OCI-LY1 (cell line): ENCODE measurements at regions not wholly inside any gene's neighbourhood (a gene's known extent, or its start where the extent isn't known, plus 50 kb on each side); places are given as distances from the start of the nearest gene placed in this dataset.

Experiments
- H2AFZ ChIP-seq: fragments of 200-600 bp; sonication (generic), shearing (Covaris generic); 2 replicates; pipeline ENCODE4 v1.6.0; 2014; ENCODE audit warnings: antibody characterized with exemption, mild to moderate bottlenecking, low read length
- H3F3A ChIP-seq: fragments of 200-600 bp; sonication (generic), shearing (Covaris generic); 2 replicates; pipeline ENCODE4 v1.6.0; 2014; ENCODE audit warnings: mild to moderate bottlenecking, antibody characterized with exemption, low read length, moderate library complexity; ENCODE audit not compliant: insufficient read depth
- H3K27ac ChIP-seq: fragments of 200-600 bp; sonication (generic); 2 replicates; pipeline ENCODE4 v1.5.1; 2014; ENCODE audit warnings: low read length, mixed run types, mild to moderate bottlenecking, low read depth; ENCODE audit not compliant: poor library complexity, severe bottlenecking
- H3K27me3 ChIP-seq: fragments of 200-600 bp; sonication (generic); 2 replicates; pipeline ENCODE4 v1.6.0; 2014; ENCODE audit warnings: antibody characterized with exemption, mild to moderate bottlenecking, low read length, moderate library complexity; ENCODE audit not compliant: insufficient read depth
- H3K36me3 ChIP-seq: fragments of 200-600 bp; sonication (generic); 2 replicates; pipeline ENCODE4 v1.6.1; 2014; ENCODE audit warnings: mild to moderate bottlenecking, antibody characterized with exemption, low read length, moderate library complexity, mixed read lengths; ENCODE audit not compliant: insufficient read depth
- H3K4me1 ChIP-seq: fragments of 200-600 bp; sonication (generic); 2 replicates; pipeline ENCODE4 v1.5.1; 2014; ENCODE audit warnings: mild to moderate bottlenecking, low read length, moderate library complexity; ENCODE audit not compliant: insufficient read depth, severe bottlenecking
- H3K4me2 ChIP-seq: fragments of 200-600 bp; sonication (generic), shearing (Covaris generic); 2 replicates; pipeline ENCODE4 v1.6.1; 2014; ENCODE audit warnings: low read length
- H3K4me3 ChIP-seq: fragments of 200-600 bp; sonication (generic); 2 replicates; pipeline ENCODE4 v1.5.1; 2014; ENCODE audit warnings: low read length, low read depth, mild to moderate bottlenecking, mixed read lengths; ENCODE audit not compliant: poor library complexity, severe bottlenecking
- H3K79me2 ChIP-seq: fragments of 200-600 bp; shearing (Covaris generic); 2 replicates; pipeline ENCODE4 v1.6.1; 2016; ENCODE audit warnings: mixed run types, low read length, mixed read lengths; ENCODE audit not compliant: insufficient read depth
- H3K9ac ChIP-seq: fragments of 200-600 bp; sonication (generic), shearing (Covaris generic); 2 replicates; pipeline ENCODE4 v1.6.1; 2014; ENCODE audit warnings: mild to moderate bottlenecking, low read length, mixed read lengths
- H3K9me2 ChIP-seq: fragments of 200-600 bp; sonication (generic), shearing (Covaris generic); 2 replicates; pipeline ENCODE4 v1.6.1; 2014; ENCODE audit warnings: low read depth, mild to moderate bottlenecking, low read length, mixed read lengths
- H3K9me3 ChIP-seq: fragments of 200-600 bp; shearing (Covaris generic); 2 replicates; pipeline ENCODE4 v1.6.1; 2014; ENCODE audit warnings: low read length, mixed read lengths
- H4K20me1 ChIP-seq: fragments of 200-600 bp; sonication (generic), shearing (Covaris generic); 2 replicates; pipeline ENCODE4 v1.6.0; 2016; ENCODE audit warnings: mild to moderate bottlenecking, low read length; ENCODE audit not compliant: insufficient read depth
- EZH2 ChIP-seq: fragments of 200-600 bp; sonication (generic), shearing (Covaris generic); IDR thresholded peaks from 2 replicates; pipeline ENCODE4 v1.8.0; 2017; ENCODE audit warnings: borderline replicate concordance, mixed run types, mild to moderate bottlenecking, antibody characterized with exemption, low read length, moderate library complexity, mixed read lengths
- TF ChIP-seq, protein P1 (sequence below): fragments of 200-600 bp; sonication (generic), shearing (Covaris generic); IDR thresholded peaks from 2 replicates; pipeline ENCODE4 v1.5.1; 2017; ENCODE audit warnings: mild to moderate bottlenecking, antibody characterized with exemption, low read length, moderate library complexity, mixed read lengths

DNA sequence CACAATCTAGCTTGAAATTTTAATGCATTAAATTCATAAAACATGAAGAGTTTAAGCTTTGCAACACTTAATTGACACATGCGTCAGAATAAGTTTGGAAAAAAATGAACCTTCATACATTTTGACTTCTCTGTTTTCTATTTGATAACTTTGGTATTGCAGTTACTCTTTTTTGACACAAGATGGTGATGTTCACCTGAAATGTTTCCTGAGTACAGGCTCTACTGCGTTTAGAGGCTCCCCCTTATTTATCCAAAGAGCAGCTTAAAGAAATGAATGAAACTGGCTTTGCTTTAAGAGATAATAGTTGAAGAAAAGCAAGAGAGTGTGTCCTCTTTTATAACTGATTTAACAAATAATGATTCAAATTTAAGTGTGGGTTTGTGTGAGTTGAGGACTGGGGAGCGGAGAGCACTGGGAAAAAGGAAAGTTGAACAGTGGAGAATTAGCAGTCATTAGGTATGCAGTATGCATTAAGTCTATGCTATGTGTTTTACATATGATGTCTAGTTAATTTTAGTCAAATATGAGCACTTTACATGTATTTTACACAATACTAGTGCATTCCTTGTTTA is 180.6 kb upstream of the NUDT6 start:
- H2AFZ ChIP-seq = no peak overlapping the region
- no peak overlapping the region for H3K9ac ChIP-seq
- H3K9me2 ChIP-seq = no peaks in the 10 kb centered on the region
- no peak overlapping the region for H3K4me3 ChIP-seq
- TF ChIP-seq, protein P1, sequence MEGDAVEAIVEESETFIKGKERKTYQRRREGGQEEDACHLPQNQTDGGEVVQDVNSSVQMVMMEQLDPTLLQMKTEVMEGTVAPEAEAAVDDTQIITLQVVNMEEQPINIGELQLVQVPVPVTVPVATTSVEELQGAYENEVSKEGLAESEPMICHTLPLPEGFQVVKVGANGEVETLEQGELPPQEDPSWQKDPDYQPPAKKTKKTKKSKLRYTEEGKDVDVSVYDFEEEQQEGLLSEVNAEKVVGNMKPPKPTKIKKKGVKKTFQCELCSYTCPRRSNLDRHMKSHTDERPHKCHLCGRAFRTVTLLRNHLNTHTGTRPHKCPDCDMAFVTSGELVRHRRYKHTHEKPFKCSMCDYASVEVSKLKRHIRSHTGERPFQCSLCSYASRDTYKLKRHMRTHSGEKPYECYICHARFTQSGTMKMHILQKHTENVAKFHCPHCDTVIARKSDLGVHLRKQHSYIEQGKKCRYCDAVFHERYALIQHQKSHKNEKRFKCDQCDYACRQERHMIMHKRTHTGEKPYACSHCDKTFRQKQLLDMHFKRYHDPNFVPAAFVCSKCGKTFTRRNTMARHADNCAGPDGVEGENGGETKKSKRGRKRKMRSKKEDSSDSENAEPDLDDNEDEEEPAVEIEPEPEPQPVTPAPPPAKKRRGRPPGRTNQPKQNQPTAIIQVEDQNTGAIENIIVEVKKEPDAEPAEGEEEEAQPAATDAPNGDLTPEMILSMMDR = peak; percentile 77
- no peak for TF ChIP-seq EZH2
- H3K36me3 ChIP-seq = 0 out of 2 replicates have a peak, but pooled peaks cover 4% of the 10 kb centered on the region
- no peaks in the 10 kb centered on the region for H4K20me1 ChIP-seq
- no peaks in the 10 kb centered on the region for H3K9me3 ChIP-seq
- no peak overlapping the region for H3K27ac ChIP-seq
- H3K79me2 ChIP-seq = no peaks in the 10 kb centered on the region
- no peaks in the 10 kb centered on the region for H3F3A ChIP-seq
- no peaks in the 10 kb centered on the region for H3K27me3 ChIP-seq
- no peaks in the 10 kb centered on the region for H3K4me1 ChIP-seq
- H3K4me2 ChIP-seq = no peak overlapping the region

DNA sequence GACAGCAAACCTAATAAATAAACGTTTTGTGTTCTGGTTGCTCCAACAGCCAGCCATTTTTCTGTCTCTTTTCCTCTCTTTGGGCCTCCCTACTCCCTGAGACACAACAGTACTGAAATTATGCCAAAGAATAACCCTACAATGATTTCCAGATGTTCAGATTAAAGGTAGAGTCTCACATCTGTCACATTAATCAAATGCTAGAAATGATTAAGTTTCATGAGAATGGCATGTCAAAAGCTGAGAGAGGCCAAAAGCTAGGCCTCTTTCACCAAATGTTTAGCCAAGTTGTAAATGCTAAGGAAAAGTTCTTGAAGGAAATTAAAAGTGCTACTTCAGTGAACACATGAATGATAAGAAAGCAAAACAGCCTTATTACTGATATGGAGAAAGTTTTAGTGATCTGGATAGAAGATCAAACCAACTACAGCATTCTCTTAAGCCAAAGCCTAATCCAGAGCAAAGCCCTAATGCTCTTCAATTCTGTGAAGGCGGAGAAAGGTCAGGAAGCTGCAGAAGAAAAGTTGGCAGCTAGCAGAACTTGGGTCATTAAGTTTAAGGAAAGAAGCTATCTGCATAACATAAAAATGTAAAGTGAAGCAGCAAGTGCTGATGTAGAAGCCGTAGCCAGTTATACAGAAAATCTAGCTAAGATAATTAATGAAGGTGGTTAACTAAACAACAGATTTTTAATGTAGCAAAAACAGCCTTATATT is 182.1 kb upstream of the NUDT6 start:
- TF ChIP-seq, protein P1 = no peak
- no peak for TF ChIP-seq EZH2
- H3K4me2 ChIP-seq = no peak overlapping the region
- H4K20me1 ChIP-seq = no peaks in the 10 kb centered on the region
- H3F3A ChIP-seq = no peaks in the 10 kb centered on the region
- H3K9me2 ChIP-seq = no peaks in the 10 kb centered on the region
- H3K27ac ChIP-seq = no peak overlapping the region
- H3K36me3 ChIP-seq = 0 out of 2 replicates have a peak, but pooled peaks cover 4% of the 10 kb centered on the region
- no peaks in the 10 kb centered on the region for H3K79me2 ChIP-seq
- no peak overlapping the region for H3K9ac ChIP-seq
- H3K9me3 ChIP-seq = no peaks in the 10 kb centered on the region
- H2AFZ ChIP-seq = no peak overlapping the region
- no peak overlapping the region for H3K4me3 ChIP-seq
- no peaks in the 10 kb centered on the region for H3K27me3 ChIP-seq
- H3K4me1 ChIP-seq = no peaks in the 10 kb centered on the region

DNA sequence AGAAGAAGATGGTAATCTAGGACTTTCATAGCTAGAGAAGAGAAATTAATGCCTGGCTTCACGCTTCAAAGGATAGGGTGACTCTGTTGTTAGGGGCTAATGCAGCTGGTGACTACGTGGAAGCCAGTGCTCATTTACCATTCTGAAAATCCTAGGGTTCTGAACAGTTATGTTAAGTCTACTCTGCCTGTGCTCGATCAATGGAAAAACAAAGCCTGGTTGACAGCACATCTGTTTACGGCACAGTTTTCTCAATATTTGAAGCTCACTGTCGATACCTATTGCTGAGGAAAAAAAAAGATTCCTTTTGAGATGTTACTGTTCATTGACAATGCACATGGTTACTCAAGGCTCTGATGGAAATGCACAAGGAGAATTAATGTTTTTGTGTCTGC is 182.6 kb upstream of the NUDT6 start:
- no peak overlapping the region for H2AFZ ChIP-seq
- TF ChIP-seq, protein P1 = no peak
- TF ChIP-seq EZH2 = no peak

More for the DNA sequence above, 182.6 kb upstream of the NUDT6 start:
- Histone ChIP-seq H3K9me2 (no peaks in the 10 kb centered on the region), H3K4me3 (no peak overlapping the region), H3K4me1 (no peaks in the 10 kb centered on the region), H3F3A (no peaks in the 10 kb centered on the region), H3K9me3 (no peaks in the 10 kb centered on the region), H3K9ac (no peak overlapping the region), H4K20me1 (no peaks in the 10 kb centered on the region), H3K4me2 (no peak overlapping the region), H3K36me3 (0 out of 2 replicates have a peak, but pooled peaks cover 4% of the 10 kb centered on the region), H3K79me2 (no peaks in the 10 kb centered on the region), H3K27me3 (no peaks in the 10 kb centered on the region), H3K27ac (no peak overlapping the region)
